B cell (primary cell): ENCODE measurements at regions not wholly inside any gene's neighbourhood (a gene's known extent, or its start where the extent isn't known, plus 50 kb on each side); places are given as distances from the start of the nearest gene placed in this dataset.

Source experiments
- ATAC-seq: fragments of 200-7000 bp; cut with Tn5 transposase; one replicate; pipeline ENCODE4 v1.10.0; 2021; ENCODE audit warnings: low read depth, mild to moderate bottlenecking, moderate number of reproducible peaks, moderate library complexity
- CTCF ChIA-PET: fragments of 350-600 bp; sonication (Branson Sonifier 250); formaldehyde crosslinking; loops from one replicate; lab custom pipeline; 2021; ENCODE audit warnings: antibody characterized with exemption, inconsistent platforms; lab: Charles Lee
- POLR2A ChIA-PET: fragments of 350-600 bp; sonication (Branson Sonifier 250); formaldehyde crosslinking; loops from one replicate; lab custom pipeline; 2021; ENCODE audit warnings: antibody characterized with exemption; lab: Charles Lee
- DNase-seq: peaks from one replicate; pipeline ENCODE4 v3.0.0; 2013
- H2AFZ ChIP-seq: 2 replicates; pipeline ENCODE4 v1.6.1; 2012; ENCODE audit warnings: mild to moderate bottlenecking, low read depth, low read length; ENCODE audit not compliant: insufficient read depth, poor library complexity, severe bottlenecking
- H3K27ac ChIP-seq, 2 donors: 1 replicate in 1 of 2; 2 replicates in 1 of 2; pipeline ENCODE4 v1.5.1; 2012 to 2013; ENCODE audit warnings: low read length in 2 of 2, mild to moderate bottlenecking in 2 of 2, moderate library complexity in 1 of 2
- H3K27me3 ChIP-seq, 4 experiments: fragments of 200-600 bp in 1 of 4; sonication (generic) in 1 of 4; replicated peaks in 1 of 4; 1 replicate in 2 of 4; 2 replicates in 2 of 4; pipeline versions ENCODE4 v1.6.1 to v1.7.0; 2013 to 2016; ENCODE audit warnings: low read length in 3 of 4, mild to moderate bottlenecking in 2 of 4, mixed read lengths in 1 of 4, moderate library complexity in 1 of 4; ENCODE audit not compliant: insufficient read depth in 4 of 4, control insufficient read depth in 3 of 4; ENCODE audit errors: control extremely low read depth in 1 of 4
- H3K36me3 ChIP-seq, 2 experiments: replicated peaks in 1 of 2; 1 replicate in 1 of 2; 2 replicates in 1 of 2; pipeline versions ENCODE4 v1.6.1 to v1.7.1; 2013; ENCODE audit warnings: low read length in 1 of 2; ENCODE audit not compliant: insufficient read depth in 2 of 2, control insufficient read depth in 1 of 2; ENCODE audit errors: control extremely low read depth in 1 of 2, extremely low read depth in 1 of 2
- H3K4me1 ChIP-seq, 2 donors: fragments of 200-600 bp in 1 of 2; sonication (generic) in 1 of 2; 1 replicate in 1 of 2; 2 replicates in 1 of 2; pipeline versions ENCODE4 v1.5.1 to v1.6.1; 2013 to 2017; ENCODE audit warnings: low read length in 2 of 2; ENCODE audit not compliant: control insufficient read depth in 2 of 2, insufficient read depth in 2 of 2
- H3K4me2 ChIP-seq: replicated peaks from 2 replicates; pipeline ENCODE3; 2012; ENCODE audit warnings: mild to moderate bottlenecking, low read depth, low read length; ENCODE audit not compliant: poor library complexity, severe bottlenecking
- H3K4me3 ChIP-seq, 5 experiments: fragments of 200-600 bp in 1 of 5; sonication (generic) in 1 of 5; 1 replicate in 3 of 5; 2 replicates in 2 of 5; pipeline versions ENCODE4 v1.5.1 to v1.7.0; 2011 to 2016; ENCODE audit warnings: low read length in 4 of 5, mild to moderate bottlenecking in 4 of 5, low read depth in 2 of 5, control low read depth in 1 of 5, moderate library complexity in 1 of 5; ENCODE audit not compliant: insufficient read depth in 1 of 5; ENCODE audit errors: control extremely low read depth in 1 of 5, extremely low read depth in 1 of 5
- H3K79me2 ChIP-seq: fragments of 200-600 bp; sonication (generic); one replicate; pipeline ENCODE4 v1.6.0; 2016; ENCODE audit warnings: low read length; ENCODE audit not compliant: control insufficient read depth, insufficient read depth
- H3K9ac ChIP-seq: fragments of 200-600 bp; sonication (generic); 2 replicates; pipeline ENCODE4 v1.6.1; 2017; ENCODE audit warnings: mild to moderate bottlenecking, low read length, moderate library complexity
- H3K9me3 ChIP-seq, 3 donors: one replicate each; pipeline versions ENCODE4 v1.6.1 to v1.7.1; 2013; ENCODE audit warnings: low read length in 2 of 3; ENCODE audit not compliant: control insufficient read depth in 2 of 3, insufficient read depth in 1 of 3; ENCODE audit errors: control extremely low read depth in 1 of 3
- H4K20me1 ChIP-seq: 2 replicates; pipeline ENCODE4 v1.6.0; 2012; ENCODE audit warnings: mild to moderate bottlenecking, low read length; ENCODE audit not compliant: insufficient read depth, control insufficient read depth, poor library complexity, severe bottlenecking
- H3K27ac Mint-ChIP-seq: one replicate; pipeline ENCODE4 v1.8.0; 2021; ENCODE audit warnings: mixed read lengths
- H3K27me3 Mint-ChIP-seq: one replicate; pipeline ENCODE4 v1.8.0; 2021; ENCODE audit warnings: mixed read lengths
- H3K4me1 Mint-ChIP-seq: one replicate; pipeline ENCODE4 v1.8.0; 2021; ENCODE audit warnings: mixed read lengths
- H3K4me3 Mint-ChIP-seq: one replicate; pipeline ENCODE4 v1.8.0; 2021; ENCODE audit warnings: mixed read lengths
- H3K9me3 Mint-ChIP-seq: one replicate; pipeline ENCODE4 v1.8.0; 2022; ENCODE audit warnings: mixed read lengths; ENCODE audit not compliant: insufficient read depth
- EZH2 ChIP-seq: IDR thresholded peaks from 2 replicates; pipeline ENCODE4 v1.6.1; 2012; ENCODE audit warnings: borderline replicate concordance, low read depth, mild to moderate bottlenecking, moderate library complexity, low read length; ENCODE audit not compliant: insufficient read depth, poor library complexity, severe bottlenecking
- WGBS: methylation state at CpG from one replicate; pipeline ENCODE4 v1.1.5; 2013; ENCODE audit warnings: missing lambda C conversion rate; ENCODE audit not compliant: insufficient coverage; 5-methylcytosine and 5-hydroxymethylcytosine counted together
- intact Hi-C: fragments of 100-400 bp; cut with micrococcal nuclease; formaldehyde crosslinking; loops from one replicate; pipeline ENCODE4 v1.10.0; 2022
- TF ChIP-seq, protein P1 (sequence below): fragments of 200-600 bp; IDR thresholded peaks from one replicate; pipeline ENCODE4 v1.8.0; 2022; ENCODE audit warnings: antibody characterized with exemption, mild to moderate bottlenecking

GRCh38 chr6:67698534-67698933 lies 936.5 kb upstream of the ADGRB3 start:
- Mint-ChIP-seq H3K27ac (no peak overlapping the region), H3K4me1 (no peaks in the 10 kb centered on the region), H3K27me3 (no peaks in the 10 kb centered on the region), H3K4me3 (no peak overlapping the region), H3K9me3 (no peaks in the 10 kb centered on the region)
- Histone ChIP-seq H3K4me1 (no peaks in the 10 kb centered on the region), H3K36me3 (no peaks in the 10 kb centered on the region), H3K9ac (no peak overlapping the region), H3K9me3 (no peaks in the 10 kb centered on the region), H3K79me2 (no peaks in the 10 kb centered on the region), H3K27ac (no peak overlapping the region), H3K27me3 (no peaks in the 10 kb centered on the region), H2AFZ (no peak overlapping the region), H4K20me1 (no peaks in the 10 kb centered on the region), H3K4me3 (no peak overlapping the region), H3K4me2 (no peak overlapping the region)
- intact Hi-C loops: no loop called here
- WGBS: no CpG with 5 or more reads among the region's 4 CpGs
- TF ChIP-seq, protein P1, sequence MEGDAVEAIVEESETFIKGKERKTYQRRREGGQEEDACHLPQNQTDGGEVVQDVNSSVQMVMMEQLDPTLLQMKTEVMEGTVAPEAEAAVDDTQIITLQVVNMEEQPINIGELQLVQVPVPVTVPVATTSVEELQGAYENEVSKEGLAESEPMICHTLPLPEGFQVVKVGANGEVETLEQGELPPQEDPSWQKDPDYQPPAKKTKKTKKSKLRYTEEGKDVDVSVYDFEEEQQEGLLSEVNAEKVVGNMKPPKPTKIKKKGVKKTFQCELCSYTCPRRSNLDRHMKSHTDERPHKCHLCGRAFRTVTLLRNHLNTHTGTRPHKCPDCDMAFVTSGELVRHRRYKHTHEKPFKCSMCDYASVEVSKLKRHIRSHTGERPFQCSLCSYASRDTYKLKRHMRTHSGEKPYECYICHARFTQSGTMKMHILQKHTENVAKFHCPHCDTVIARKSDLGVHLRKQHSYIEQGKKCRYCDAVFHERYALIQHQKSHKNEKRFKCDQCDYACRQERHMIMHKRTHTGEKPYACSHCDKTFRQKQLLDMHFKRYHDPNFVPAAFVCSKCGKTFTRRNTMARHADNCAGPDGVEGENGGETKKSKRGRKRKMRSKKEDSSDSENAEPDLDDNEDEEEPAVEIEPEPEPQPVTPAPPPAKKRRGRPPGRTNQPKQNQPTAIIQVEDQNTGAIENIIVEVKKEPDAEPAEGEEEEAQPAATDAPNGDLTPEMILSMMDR: no peak
- no peak for TF ChIP-seq EZH2
- ChIA-PET CTCF (no interaction called here), POLR2A (no interaction called here)
- no peak for DNase-seq
- no peak for ATAC-seq

DNA sequence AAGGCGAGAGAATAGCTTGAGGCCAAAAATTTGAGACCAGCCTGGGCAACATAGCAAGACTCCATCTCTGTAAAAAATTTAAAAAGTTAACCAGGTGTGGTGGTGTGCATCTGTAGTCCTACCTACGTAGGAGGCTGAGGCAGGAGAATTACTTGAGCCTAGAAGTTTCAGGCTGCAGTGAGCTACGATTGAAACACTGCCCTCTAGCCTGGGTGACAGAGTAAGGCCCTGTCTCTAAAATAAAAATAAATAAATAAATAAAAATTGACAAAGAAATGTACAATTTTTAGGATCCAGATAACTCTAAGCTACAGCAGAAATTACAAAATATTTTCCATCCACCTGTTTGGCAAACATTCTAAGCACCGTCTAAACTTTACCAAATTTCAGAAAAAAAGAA lies 941.0 kb upstream of the ADGRB3 start:
- H3K9me3 Mint-ChIP-seq: peaks cover 3% of the 10 kb centered on the region
- WGBS: 100% methylated on average over 1 of the region's 4 CpGs
- ATAC-seq (no peak), DNase-seq (no peak)
- no peak overlapping the region for H3K27ac ChIP-seq
- H3K4me2 ChIP-seq: no peak overlapping the region
- H3K79me2 ChIP-seq: no peaks in the 10 kb centered on the region
- TF ChIP-seq, protein P1: no peak
- no peak for TF ChIP-seq EZH2
- intact Hi-C loops: no loop called here
- H3K9ac ChIP-seq: no peak overlapping the region
- H3K4me3 Mint-ChIP-seq: no peak overlapping the region
- ChIA-PET POLR2A (no interaction called here), CTCF (no interaction called here)
- H3K4me1 ChIP-seq: no peaks in the 10 kb centered on the region
- H3K36me3 ChIP-seq: no peaks in the 10 kb centered on the region
- no peaks in the 10 kb centered on the region for H4K20me1 ChIP-seq
- no peaks in the 10 kb centered on the region for H3K4me1 Mint-ChIP-seq
- no peaks in the 10 kb centered on the region for H3K9me3 ChIP-seq
- H3K27ac Mint-ChIP-seq: no peak overlapping the region
- H3K27me3 Mint-ChIP-seq: no peaks in the 10 kb centered on the region
- H3K27me3 ChIP-seq: no peaks in the 10 kb centered on the region
- H2AFZ ChIP-seq: no peak overlapping the region
- no peak overlapping the region for H3K4me3 ChIP-seq
